Tibial nerve (tissue), 4 donors: ENCODE measurements at regions not wholly inside any gene's neighbourhood (a gene's known extent, or its start where the extent isn't known, plus 50 kb on each side); places are given as distances from the start of the nearest gene placed in this dataset.

Experiments
- CTCF ChIP-seq, 5 experiments: fragments of 200-600 bp in 3 of 5; fragments of 450-650 bp in 2 of 5; sonication (generic) in 3 of 5; IDR thresholded peaks; one replicate each; pipeline ENCODE4 v1.5.1; 2016 to 2019; ENCODE audit warnings: antibody characterized with exemption in 5 of 5, mild to moderate bottlenecking in 3 of 5, moderate library complexity in 2 of 5
- EP300 ChIP-seq, 2 donors: sonication (generic); formaldehyde crosslinking; IDR thresholded peaks; one replicate each; pipeline ENCODE4 v1.6.1; 2017; ENCODE audit warnings: antibody characterized with exemption in 2 of 2, mild to moderate bottlenecking in 1 of 2

GRCh38 chr13:39282400-39282972 is 244.2 kb downstream of the NHLRC3 start:
- TF ChIP-seq CTCF (IDR thresholded peaks at IDR 0.05) (no peak), EP300 (IDR thresholded peaks at IDR 0.05) (no peak)
